Kidney (tissue), 13 donors: ENCODE measurements at regions not wholly inside any gene's neighbourhood (a gene's known extent, or its start where the extent isn't known, plus 50 kb on each side); places are given as distances from the start of the nearest gene placed in this dataset.
"Not testable (repeated sequence)": the region's sequence is repeated elsewhere in the genome, so short reads cannot be mapped to it uniquely, and the experiment has no call there.

Experiments used
- DNase-seq, 5 donors: peaks; one replicate each; pipeline ENCODE4 v3.0.0-alpha.2; 2013 to 2020
- FAIRE-seq: peaks from 2 replicates; lab custom pipeline; 2012; peaks lifted over from hg19 to GRCh38; lab: Jason Lieb, UNC
- H3K27ac ChIP-seq, 2 donors: one replicate each; pipeline ENCODE4 v1.7.0; 2013; ENCODE audit warnings: low read depth in 2 of 2, low read length in 2 of 2, inconsistent platforms in 1 of 2
- H3K27me3 ChIP-seq: one replicate; pipeline ENCODE4 v1.7.1; 2013; ENCODE audit warnings: low read length, inconsistent platforms; ENCODE audit not compliant: control insufficient read depth, insufficient read depth
- H3K36me3 ChIP-seq, 3 donors: one replicate each; pipeline versions ENCODE4 v1.7.0 to v1.7.1; 2013; ENCODE audit warnings: low read length in 3 of 3, control low read depth in 1 of 3, inconsistent platforms in 1 of 3; ENCODE audit not compliant: insufficient read depth in 3 of 3, control insufficient read depth in 2 of 3
- H3K4me1 ChIP-seq, 3 donors: one replicate each; pipeline versions ENCODE4 v1.7.0 to v1.7.1; 2013; ENCODE audit warnings: low read length in 3 of 3, inconsistent platforms in 1 of 3, low read depth in 1 of 3; ENCODE audit not compliant: control insufficient read depth in 2 of 3, insufficient read depth in 2 of 3
- H3K4me3 ChIP-seq, 3 donors: one replicate each; pipeline versions ENCODE4 v1.7.0 to v1.8.1; 2013; ENCODE audit warnings: low read length in 3 of 3, control low read depth in 1 of 3, inconsistent platforms in 1 of 3
- H3K9ac ChIP-seq, 3 donors: one replicate each; pipeline versions ENCODE4 v1.7.0 to v1.7.1; 2013; ENCODE audit warnings: low read length in 3 of 3, control low read depth in 1 of 3, inconsistent platforms in 1 of 3
- H3K9me3 ChIP-seq, 3 donors: one replicate each; pipeline versions ENCODE4 v1.7.0 to v1.7.1; 2013; ENCODE audit warnings: low read length in 3 of 3, control low read depth in 1 of 3, inconsistent platforms in 1 of 3; ENCODE audit not compliant: control insufficient read depth in 2 of 3, insufficient read depth in 1 of 3
- CTCF ChIP-seq: IDR thresholded peaks from 3 replicates; pipeline ENCODE4 v1.5.1; 2012; ENCODE audit warnings: mild to moderate bottlenecking, moderate library complexity, borderline replicate concordance; ENCODE audit not compliant: insufficient read depth; ENCODE audit errors: extremely low read depth
- intact Hi-C: fragments of 100-400 bp; cut with DNase I; formaldehyde crosslinking; loops from one replicate; pipeline ENCODE4 v1.11.1; 2022
- donor health status: control.
- donor health status: control.
- donor health status: control.
- donor health status: control.
- donor health status: control.
- donor health status: DM: yes; HTN: yes; CAD: no.
- donor health status: Normal renal cell carcinoma (clear cell type).

DNA sequence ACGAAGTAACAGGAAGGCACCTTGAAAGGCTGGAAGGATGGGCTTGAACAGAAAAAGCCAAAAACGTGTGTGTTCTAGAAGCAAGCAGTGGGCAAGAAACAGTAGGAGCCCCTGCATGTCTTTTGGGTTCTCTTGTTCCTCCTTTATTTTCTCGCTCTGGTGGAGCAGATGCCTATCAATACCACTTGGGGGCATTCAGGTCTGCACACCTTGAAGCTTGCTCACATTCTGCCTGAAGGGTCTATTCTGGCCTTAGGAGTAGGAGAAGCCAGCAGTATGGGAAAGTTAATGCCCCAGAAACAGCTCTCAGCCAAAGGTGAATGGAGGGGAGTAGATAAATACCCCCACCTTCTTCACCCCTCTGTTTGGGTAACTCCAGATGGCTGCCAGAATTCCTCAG is 204.5 kb downstream of the TXNL1 start:
- no peak overlapping the region for H3K27ac ChIP-seq
- H3K4me3 ChIP-seq = no peak overlapping the region
- H3K27me3 ChIP-seq = no peaks in the 10 kb centered on the region
- no peaks in the 10 kb centered on the region for H3K9me3 ChIP-seq
- no peak overlapping the region for H3K9ac ChIP-seq
- no peaks in the 10 kb centered on the region for H3K4me1 ChIP-seq
- DNase-seq (peak in 1 of 5 donors; percentile 2), FAIRE-seq (no peak)
- no peaks in the 10 kb centered on the region for H3K36me3 ChIP-seq
- intact Hi-C loops = no loop called here
- no peak for TF ChIP-seq CTCF

GRCh38 chr18:56431551-56431950 is 206.8 kb downstream of the TXNL1 start:
- H3K4me1 ChIP-seq = no peaks in the 10 kb centered on the region
- H3K9me3 ChIP-seq = peaks cover 0 to 4% (median 0%) of the 10 kb centered on the region in 3 donors
- no peak for TF ChIP-seq CTCF
- H3K9ac ChIP-seq = no peak overlapping the region
- no peak overlapping the region for H3K27ac ChIP-seq
- no peak for FAIRE-seq
- H3K36me3 ChIP-seq = no peaks in the 10 kb centered on the region
- DNase-seq = peak in 1 of 5 donors; percentile 9
- no peaks in the 10 kb centered on the region for H3K27me3 ChIP-seq
- intact Hi-C loops = no loop called here
- H3K4me3 ChIP-seq = no peak overlapping the region

DNA sequence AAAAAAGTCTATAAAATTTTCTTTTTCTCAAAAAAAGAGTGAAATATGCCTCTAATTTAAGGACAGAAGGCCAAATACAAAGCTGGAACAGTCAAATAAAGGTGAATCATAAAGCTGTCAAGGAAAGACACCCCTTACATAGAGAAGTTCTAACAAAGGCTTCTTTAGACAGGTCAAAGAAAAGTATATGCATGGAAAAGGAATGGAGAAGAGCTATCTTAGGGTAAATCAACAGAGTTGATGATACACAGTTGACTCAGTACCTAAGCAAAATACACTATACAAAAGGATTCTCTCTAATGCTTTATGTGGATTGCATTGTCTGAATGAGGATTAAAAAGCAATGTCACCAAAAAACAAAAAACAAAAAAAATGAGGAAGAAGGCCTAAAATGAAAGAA is 214.8 kb downstream of the TXNL1 start:
- FAIRE-seq (no peak), DNase-seq (no peak)
- no peaks in the 10 kb centered on the region for H3K36me3 ChIP-seq
- intact Hi-C loops = no loop called here
- no peak overlapping the region for H3K4me3 ChIP-seq
- TF ChIP-seq CTCF = no peak
- H3K9me3 ChIP-seq = peaks cover 0 to 4% (median 0%) of the 10 kb centered on the region in 3 donors
- H3K27me3 ChIP-seq = no peaks in the 10 kb centered on the region
- H3K9ac ChIP-seq = no peak overlapping the region
- no peak overlapping the region for H3K27ac ChIP-seq
- no peaks in the 10 kb centered on the region for H3K4me1 ChIP-seq

- intact Hi-C loops = no loop called here
- Histone ChIP-seq H3K27ac (no peak overlapping the region), H3K4me1 (no peaks in the 10 kb centered on the region), H3K27me3 (no peaks in the 10 kb centered on the region), H3K9ac (no peak overlapping the region), H3K4me3 (no peak overlapping the region), H3K9me3 (no peaks in the 10 kb centered on the region), H3K36me3 (no peaks in the 10 kb centered on the region)
- FAIRE-seq (no peak), DNase-seq (no peak)
- no peak for TF ChIP-seq CTCF
Observed at GRCh38 chr18:56421647-56422046, 216.7 kb downstream of the TXNL1 start.

- intact Hi-C loops, DNase-seq, H3K27ac ChIP-seq, H3K4me1 ChIP-seq, H3K36me3 ChIP-seq, FAIRE-seq, H3K9me3 ChIP-seq, H3K4me3 ChIP-seq, H3K9ac ChIP-seq, H3K27me3 ChIP-seq: not testable (repeated sequence)
Observed at GRCh38 chr18:56420868-56421267, 217.5 kb downstream of the TXNL1 start.
